ENCODE measurements at regions not wholly inside any gene's neighbourhood (a gene's known extent, or its start where the extent isn't known, plus 50 kb on each side); places are given as distances from the start of the nearest gene placed in this dataset.

DNA sequence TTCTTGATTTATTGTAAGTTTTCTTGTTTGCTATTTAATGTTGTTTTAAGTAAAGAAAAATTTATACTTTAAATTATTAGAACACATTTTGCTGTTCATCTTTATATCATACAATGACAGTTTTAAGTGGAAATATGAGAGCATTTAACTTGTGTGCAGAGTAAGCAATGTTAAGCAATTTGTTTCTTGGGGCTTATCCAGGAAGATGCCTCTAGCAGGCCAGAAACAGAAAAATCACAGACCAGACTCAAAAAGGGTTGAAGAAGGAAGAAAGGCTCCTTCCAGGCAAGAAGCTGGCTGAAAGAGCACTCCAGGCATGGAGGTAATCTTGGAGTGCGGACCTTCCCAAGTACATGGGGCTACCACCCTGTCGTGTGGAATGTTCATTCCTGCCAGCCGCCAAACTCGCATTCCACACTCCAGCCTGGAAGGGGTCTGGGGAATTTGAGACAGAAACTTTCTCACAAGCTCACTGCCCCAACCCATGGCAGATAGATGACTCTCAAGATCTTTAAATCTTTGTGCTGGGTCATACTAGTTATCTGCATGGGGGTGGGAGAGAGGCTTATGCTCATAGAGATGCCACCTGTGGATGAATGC is 1521.3 kb upstream of the AGA start:
- no peaks in the 10 kb centered on the region for H3K36me3 ChIP-seq (ENCODE audit: insufficient read depth, low read length)
- no peaks in the 10 kb centered on the region for H3K4me1 ChIP-seq (ENCODE audit: insufficient read depth, low read length)
- H3K9ac ChIP-seq (ENCODE audit: low read depth, low read length), result no peak overlapping the region
- no peaks in the 10 kb centered on the region for H3K9me3 ChIP-seq (ENCODE audit: control insufficient read depth, insufficient read depth, low read length)

DNA sequence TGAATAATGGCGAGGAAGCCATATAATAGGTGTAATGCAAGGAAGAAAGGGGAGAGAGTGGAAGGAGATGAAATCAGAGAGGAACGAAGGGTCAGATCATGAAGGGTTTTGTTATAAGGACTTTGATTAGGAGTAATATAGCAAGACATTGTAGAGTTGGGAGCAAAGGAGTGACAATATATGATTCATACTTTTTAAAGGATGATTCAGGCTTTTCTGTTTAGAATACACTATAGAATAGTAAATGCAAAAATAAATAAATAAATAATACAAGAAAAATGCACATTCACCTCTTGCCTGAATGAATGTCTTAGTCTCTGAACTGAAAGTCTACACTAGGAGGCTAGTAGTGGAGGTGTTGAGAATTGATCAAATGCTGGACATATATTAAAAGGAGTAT is 1524.4 kb upstream of the AGA start:
- Histone ChIP-seq H3K9ac (ENCODE audit: low read depth, low read length) (no peak overlapping the region), H3K4me1 (ENCODE audit: insufficient read depth, low read length) (peaks cover 4% of the 10 kb centered on the region; the same call in 1 of the 2 replicates), H3K36me3 (ENCODE audit: insufficient read depth, low read length) (no peaks in the 10 kb centered on the region), H3K9me3 (ENCODE audit: control insufficient read depth, insufficient read depth, low read length) (no peaks in the 10 kb centered on the region)

DNA sequence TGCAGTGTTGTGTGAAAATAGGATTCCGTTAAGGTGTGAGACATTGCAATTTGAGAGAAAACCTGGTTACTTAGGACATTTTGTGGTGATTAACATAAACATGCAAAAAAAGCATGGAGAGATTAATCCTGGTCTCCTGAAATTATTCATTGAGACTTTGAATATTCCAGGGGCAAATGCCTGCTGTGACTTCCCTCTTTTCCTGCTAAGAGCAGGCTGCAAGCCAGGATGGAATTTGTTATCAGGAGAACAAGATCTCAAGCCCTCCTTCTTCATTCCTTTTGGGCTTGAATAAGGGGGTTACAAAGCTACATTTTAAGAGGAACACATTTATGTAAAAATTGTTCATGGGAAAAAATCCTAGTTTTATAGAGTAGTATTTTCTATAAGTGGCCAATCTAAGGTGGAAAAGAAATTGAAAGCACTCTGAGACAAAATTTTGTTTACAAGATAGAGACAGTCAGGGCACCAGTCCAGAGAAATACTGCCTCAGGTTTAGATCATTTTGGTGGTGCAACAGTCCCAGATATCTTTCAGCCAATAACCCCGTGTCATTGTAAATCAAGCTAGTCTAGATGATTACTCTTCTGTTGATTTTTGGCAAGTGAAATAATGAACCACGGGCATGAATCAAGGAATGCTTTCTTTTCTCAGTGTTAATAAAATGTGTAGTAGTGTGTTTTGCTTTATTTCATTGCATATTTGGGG is 1528.3 kb upstream of the AGA start:
- no peaks in the 10 kb centered on the region for H3K36me3 ChIP-seq (ENCODE audit: insufficient read depth, low read length)
- no peak overlapping the region for H3K9ac ChIP-seq (ENCODE audit: low read depth, low read length)
- H3K9me3 ChIP-seq (ENCODE audit: control insufficient read depth, insufficient read depth, low read length), result no peaks in the 10 kb centered on the region
- H3K4me1 ChIP-seq (ENCODE audit: insufficient read depth, low read length), result peaks cover 4% of the 10 kb centered on the region; the same call in 1 of the 2 replicates

DNA sequence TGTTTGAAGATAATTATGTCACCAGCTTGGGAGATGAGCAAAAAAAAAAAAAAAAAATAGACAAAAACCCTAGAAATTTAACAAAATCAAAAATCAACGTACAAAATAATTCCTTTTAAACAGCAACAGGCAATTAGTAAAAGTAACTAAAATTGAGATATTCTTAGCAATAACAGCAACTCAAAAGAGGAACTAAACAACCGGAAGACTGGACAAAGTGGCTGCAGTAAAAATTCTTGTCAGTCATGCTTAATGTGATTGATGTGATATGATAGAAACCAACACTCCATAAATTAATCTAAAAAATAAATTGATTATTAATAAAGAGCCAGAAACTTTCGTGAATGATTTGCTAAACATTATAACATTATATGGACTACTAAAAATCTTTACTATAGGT is 1534.6 kb upstream of the AGA start:
- no peaks in the 10 kb centered on the region for H3K36me3 ChIP-seq (ENCODE audit: insufficient read depth, low read length)

DNA sequence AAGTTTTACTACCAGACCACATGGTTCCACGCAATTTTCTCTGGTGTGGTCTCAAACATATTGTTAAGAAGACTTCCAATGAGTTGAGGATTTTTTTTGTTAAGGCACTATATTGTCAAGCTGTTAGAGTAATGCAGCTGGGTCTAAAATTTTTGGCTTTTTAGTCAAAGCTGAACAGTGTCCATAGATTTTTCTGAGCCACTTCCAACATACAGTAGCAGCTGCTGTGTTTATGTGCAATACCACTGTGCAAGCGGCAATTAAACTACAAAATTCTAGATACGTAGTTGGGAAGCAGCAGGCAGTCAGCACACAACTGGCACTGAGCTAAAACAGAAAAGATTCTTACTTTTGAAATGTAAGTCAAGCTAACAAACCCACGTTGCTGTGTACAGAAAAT is 1551.1 kb upstream of the AGA start:
- H3K9me3 ChIP-seq (ENCODE audit: control insufficient read depth, insufficient read depth, low read length), result no peaks in the 10 kb centered on the region
- H3K9ac ChIP-seq (ENCODE audit: low read depth, low read length), result no peak overlapping the region
- H3K36me3 ChIP-seq (ENCODE audit: insufficient read depth, low read length), result no peaks in the 10 kb centered on the region
- H3K4me1 ChIP-seq (ENCODE audit: insufficient read depth, low read length), result no peaks in the 10 kb centered on the region

More for the DNA sequence above, 1534.6 kb upstream of the AGA start:
- H3K9ac ChIP-seq (ENCODE audit: low read depth, low read length), result no peak overlapping the region
- no peaks in the 10 kb centered on the region for H3K9me3 ChIP-seq (ENCODE audit: control insufficient read depth, insufficient read depth, low read length)
- no peaks in the 10 kb centered on the region for H3K4me1 ChIP-seq (ENCODE audit: insufficient read depth, low read length)

DNA sequence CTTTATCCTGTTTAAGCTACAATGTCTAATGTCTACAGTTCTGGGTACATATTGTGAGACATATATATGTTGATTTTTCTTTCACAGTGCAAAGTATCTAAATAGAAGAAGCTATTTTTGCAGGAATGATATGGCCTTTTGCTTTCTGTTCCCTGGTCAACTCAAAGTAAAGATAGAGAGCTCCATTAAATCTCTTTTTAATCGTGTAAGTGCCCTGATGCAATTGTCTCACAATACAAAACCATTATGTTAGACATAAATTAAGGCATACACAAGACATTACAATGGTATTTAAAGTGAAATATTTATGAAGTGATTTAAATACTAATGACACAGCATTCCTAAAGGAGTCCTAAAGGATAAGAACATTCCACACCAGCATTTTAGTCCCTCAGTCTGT is 1559.7 kb upstream of the AGA start:
- Histone ChIP-seq H3K9ac (ENCODE audit: low read depth, low read length) (no peak overlapping the region), H3K36me3 (ENCODE audit: insufficient read depth, low read length) (no peaks in the 10 kb centered on the region), H3K4me1 (ENCODE audit: insufficient read depth, low read length) (peaks cover 6% of the 10 kb centered on the region; the same call in 1 of the 2 replicates), H3K9me3 (ENCODE audit: control insufficient read depth, insufficient read depth, low read length) (no peaks in the 10 kb centered on the region)

DNA sequence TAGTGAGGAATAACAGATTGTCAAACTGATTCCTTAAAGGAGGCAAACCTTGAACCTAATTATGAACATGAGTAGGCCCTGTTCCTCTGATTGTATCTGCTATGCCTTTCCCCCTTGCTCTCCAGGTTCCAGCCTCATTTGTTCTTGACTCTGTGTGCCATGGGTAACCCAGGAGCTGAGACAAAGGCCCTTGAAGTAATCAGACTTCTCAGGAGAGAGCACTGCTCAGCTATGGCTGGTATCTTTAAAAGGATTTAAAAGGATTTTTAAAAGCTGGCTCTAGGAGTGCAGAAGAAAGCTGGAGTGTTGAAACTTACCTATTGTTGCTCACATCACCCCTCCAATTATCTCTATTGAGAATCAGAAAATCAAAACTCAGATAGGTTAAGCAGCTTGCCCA is 1565.5 kb upstream of the AGA start:
- Histone ChIP-seq H3K36me3 (ENCODE audit: insufficient read depth, low read length) (no peaks in the 10 kb centered on the region), H3K4me1 (ENCODE audit: insufficient read depth, low read length) (peaks cover 22% of the 10 kb centered on the region), H3K9ac (ENCODE audit: low read depth, low read length) (no peak overlapping the region), H3K9me3 (ENCODE audit: control insufficient read depth, insufficient read depth, low read length) (no peaks in the 10 kb centered on the region)

DNA sequence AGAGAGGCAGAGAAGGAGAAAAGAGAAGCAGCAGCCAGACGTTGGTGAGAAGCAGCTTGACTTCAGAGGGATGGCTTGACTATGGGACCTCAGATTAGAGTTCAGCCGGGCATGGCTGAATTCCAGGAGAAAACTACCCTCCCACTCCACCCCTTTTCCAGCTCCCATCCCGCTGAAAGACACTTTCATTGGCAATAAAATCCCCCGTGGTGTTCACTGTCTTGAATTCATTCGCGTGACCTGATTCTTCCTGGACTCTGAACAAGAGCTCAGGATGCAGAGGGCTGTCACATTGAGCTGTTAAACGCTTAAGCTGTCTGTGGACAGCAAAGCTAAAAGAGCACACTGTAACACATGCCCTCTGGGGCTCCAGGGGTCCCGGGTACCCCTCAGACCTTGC is 1575.3 kb upstream of the AGA start:
- H3K9ac ChIP-seq (ENCODE audit: low read depth, low read length), result no peak overlapping the region
- H3K36me3 ChIP-seq (ENCODE audit: insufficient read depth, low read length), result no peaks in the 10 kb centered on the region
- H3K4me1 ChIP-seq (ENCODE audit: insufficient read depth, low read length), result peaks cover under 1% of the 10 kb centered on the region; the same call in 1 of the 2 replicates
- no peaks in the 10 kb centered on the region for H3K9me3 ChIP-seq (ENCODE audit: control insufficient read depth, insufficient read depth, low read length)

DNA sequence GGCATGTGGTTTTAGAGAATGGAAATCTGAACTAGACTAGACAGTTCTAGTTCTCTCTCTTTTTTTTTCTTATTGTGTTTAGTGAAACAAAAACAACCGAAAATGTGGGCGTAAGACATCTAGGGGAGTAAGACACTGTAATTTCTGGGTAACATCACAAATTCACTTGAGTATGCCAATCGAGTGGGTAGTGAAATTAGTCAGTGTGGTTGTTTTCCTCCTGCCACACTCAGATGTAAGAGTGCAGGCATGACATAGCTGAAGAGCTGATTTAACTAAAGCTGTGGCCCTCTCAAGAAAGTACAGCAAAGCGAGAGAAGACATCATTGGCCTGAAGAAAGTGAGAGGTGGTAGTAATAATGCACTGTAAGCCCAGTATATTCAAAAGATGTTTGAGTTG is 1585.3 kb upstream of the AGA start:
- H3K4me1 ChIP-seq (ENCODE audit: insufficient read depth, low read length), result no peaks in the 10 kb centered on the region
- H3K9ac ChIP-seq (ENCODE audit: low read depth, low read length), result no peak overlapping the region
- no peaks in the 10 kb centered on the region for H3K36me3 ChIP-seq (ENCODE audit: insufficient read depth, low read length)
- peaks cover 3% of the 10 kb centered on the region; the same call in 1 of the 2 replicates for H3K9me3 ChIP-seq (ENCODE audit: control insufficient read depth, insufficient read depth, low read length)

DNA sequence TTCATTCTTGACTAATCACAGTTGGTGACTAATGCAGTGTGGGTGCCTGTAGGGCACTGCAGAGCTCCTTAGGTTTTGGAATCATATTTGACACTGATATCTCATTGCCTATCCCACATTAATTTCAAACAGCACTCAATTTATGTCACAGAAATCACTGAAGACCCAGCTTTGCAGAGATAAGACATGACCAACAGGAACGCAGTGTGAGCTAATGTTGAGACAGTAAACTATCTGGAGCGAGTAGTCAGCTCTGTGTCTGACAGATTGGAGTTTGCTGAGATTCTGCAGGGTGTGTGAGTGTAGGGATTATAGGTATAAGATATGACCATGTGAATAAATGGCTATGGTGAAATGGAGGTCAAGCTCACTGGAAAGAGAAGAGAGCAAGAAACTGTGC is 1586.1 kb upstream of the AGA start:
- Histone ChIP-seq H3K4me1 (ENCODE audit: insufficient read depth, low read length) (no peaks in the 10 kb centered on the region), H3K9me3 (ENCODE audit: control insufficient read depth, insufficient read depth, low read length) (peaks cover 3% of the 10 kb centered on the region; the same call in 1 of the 2 replicates), H3K36me3 (ENCODE audit: insufficient read depth, low read length) (no peaks in the 10 kb centered on the region), H3K9ac (ENCODE audit: low read depth, low read length) (no peak overlapping the region)

DNA sequence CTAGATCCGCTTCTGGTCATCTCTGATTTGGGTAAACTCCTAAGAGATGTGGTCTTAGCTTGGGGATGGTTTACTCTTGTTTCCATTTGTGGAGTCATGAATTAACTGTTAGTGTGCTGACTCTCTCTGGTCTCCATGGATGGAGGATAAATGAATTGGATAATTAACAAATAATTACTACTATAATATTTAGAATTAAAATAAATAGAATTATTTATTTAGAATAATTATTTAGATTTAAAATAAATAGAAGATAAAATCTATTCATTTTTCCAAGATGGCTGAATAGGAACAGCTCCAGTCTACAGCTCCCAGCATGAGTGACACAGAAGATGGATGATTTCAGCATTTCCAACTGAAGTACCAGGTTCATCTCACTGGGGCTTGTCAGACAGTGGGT is 1587.4 kb upstream of the AGA start:
- no peak overlapping the region for H3K9ac ChIP-seq (ENCODE audit: low read depth, low read length)
- no peaks in the 10 kb centered on the region for H3K4me1 ChIP-seq (ENCODE audit: insufficient read depth, low read length)
- peaks cover 3% of the 10 kb centered on the region; the same call in 1 of the 2 replicates for H3K9me3 ChIP-seq (ENCODE audit: control insufficient read depth, insufficient read depth, low read length)
- no peaks in the 10 kb centered on the region for H3K36me3 ChIP-seq (ENCODE audit: insufficient read depth, low read length)

DNA sequence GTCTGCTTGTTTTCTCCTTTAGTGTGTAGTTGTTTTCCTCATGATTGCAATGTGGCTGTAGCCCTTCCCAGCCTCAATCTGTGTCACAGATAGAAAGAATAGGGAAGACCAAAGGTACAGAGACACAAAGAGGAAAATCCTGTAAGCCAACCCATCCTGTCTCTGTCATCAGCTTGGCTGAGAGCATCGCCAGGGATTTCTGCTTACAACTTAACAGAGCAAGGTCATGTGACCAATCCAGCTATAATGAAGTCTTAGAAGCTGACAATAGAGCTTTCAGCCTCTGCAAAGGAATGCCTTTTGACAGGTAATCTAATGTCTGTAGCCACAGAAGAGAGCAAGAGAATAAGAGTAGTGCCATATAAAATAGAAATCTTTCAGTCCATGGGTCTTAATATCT is 1598.0 kb upstream of the AGA start:
- Histone ChIP-seq H3K9ac (ENCODE audit: low read depth, low read length) (no peak overlapping the region), H3K4me1 (ENCODE audit: insufficient read depth, low read length) (peaks cover 5% of the 10 kb centered on the region; the same call in 1 of the 2 replicates)

DNA sequence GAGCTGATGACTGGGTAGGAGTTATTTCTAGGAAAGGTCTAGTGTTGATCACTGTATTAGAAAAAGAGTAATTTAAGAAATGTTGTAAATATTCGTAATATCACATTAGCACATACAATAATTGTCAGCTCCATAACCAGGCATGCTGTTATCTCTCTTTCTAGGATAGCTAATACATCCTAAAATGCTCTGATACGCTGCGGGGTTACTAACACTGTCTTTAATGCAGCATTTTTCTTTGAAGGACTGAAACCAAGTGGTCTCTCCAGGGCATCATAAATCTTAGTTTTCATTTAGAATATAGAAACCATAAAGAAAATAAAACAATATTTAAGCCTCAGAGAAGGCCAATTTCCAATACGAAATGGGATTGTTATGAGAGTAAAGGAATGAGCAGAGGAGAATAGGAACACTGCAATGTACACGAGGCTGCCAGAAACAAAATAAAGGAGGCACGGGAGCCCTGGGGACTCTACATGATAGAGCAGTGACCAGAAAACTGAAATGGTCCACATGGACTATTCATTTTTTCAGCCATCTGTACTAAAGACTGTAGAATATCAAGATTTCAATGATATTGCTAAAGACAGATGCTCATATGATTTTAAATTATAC is 1606.7 kb upstream of the AGA start:
- no peaks in the 10 kb centered on the region for H3K4me1 ChIP-seq (ENCODE audit: insufficient read depth, low read length)
- H3K9ac ChIP-seq (ENCODE audit: low read depth, low read length), result no peak overlapping the region
- H3K9me3 ChIP-seq (ENCODE audit: control insufficient read depth, insufficient read depth, low read length), result no peaks in the 10 kb centered on the region
- H3K36me3 ChIP-seq (ENCODE audit: insufficient read depth, low read length), result no peaks in the 10 kb centered on the region

More for the DNA sequence above, 1598.0 kb upstream of the AGA start:
- Histone ChIP-seq H3K9me3 (ENCODE audit: control insufficient read depth, insufficient read depth, low read length) (no peaks in the 10 kb centered on the region; the same call in 1 of the 2 replicates), H3K36me3 (ENCODE audit: insufficient read depth, low read length) (no peaks in the 10 kb centered on the region)

DNA sequence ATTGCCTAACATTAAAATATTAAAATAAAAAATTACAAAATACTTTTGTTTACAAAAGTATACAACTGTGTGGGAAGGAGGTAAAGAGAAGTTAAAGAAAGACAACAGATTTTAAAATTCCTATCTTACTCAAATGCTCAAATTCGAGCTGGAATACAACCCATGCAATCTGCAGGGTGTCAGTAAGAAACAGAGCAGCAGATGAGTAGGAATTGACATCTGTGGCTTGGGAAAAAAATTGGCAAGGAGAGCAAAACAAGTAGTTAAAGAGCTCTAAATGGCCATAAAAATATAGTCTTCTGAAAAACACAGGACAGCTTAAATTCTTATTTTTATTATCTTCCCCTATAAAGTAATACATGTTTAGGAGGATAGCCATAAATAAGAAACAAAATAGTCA is 1609.0 kb upstream of the AGA start:
- Histone ChIP-seq H3K36me3 (ENCODE audit: insufficient read depth, low read length) (no peaks in the 10 kb centered on the region), H3K9me3 (ENCODE audit: control insufficient read depth, insufficient read depth, low read length) (no peaks in the 10 kb centered on the region), H3K4me1 (ENCODE audit: insufficient read depth, low read length) (no peaks in the 10 kb centered on the region), H3K9ac (ENCODE audit: low read depth, low read length) (no peak overlapping the region)

DNA sequence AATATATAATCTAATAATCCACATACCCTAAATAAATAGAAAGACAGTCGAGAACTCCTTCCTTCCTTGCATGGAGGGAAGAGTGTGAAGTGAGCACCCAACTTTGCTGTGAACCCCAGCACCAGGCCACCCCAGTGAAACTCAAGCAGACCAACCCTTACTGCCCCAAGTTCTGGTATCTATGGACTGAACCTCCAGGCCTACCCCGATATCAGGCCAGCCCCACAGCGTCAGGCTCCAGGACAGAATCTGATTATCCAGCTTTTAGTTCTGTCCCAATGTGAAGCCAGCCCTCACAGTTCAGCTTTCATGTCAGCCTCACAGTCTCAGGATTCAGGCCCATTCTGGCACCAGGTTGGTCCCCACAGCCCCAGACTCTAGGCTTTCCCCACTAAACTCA is 1617.2 kb upstream of the AGA start:
- Histone ChIP-seq H3K9ac (ENCODE audit: low read depth, low read length) (no peak overlapping the region), H3K9me3 (ENCODE audit: control insufficient read depth, insufficient read depth, low read length) (no peaks in the 10 kb centered on the region), H3K36me3 (ENCODE audit: insufficient read depth, low read length) (no peaks in the 10 kb centered on the region), H3K4me1 (ENCODE audit: insufficient read depth, low read length) (no peaks in the 10 kb centered on the region)
